Muscle of leg (tissue), 3 donors: ENCODE measurements at regions not wholly inside any gene's neighbourhood (a gene's known extent, or its start where the extent isn't known, plus 50 kb on each side); places are given as distances from the start of the nearest gene placed in this dataset.

ENCODE experiments used
- DNase-seq: peaks from one replicate; pipeline ENCODE4 v3.0.0; 2013
- H3K27ac ChIP-seq: one replicate; pipeline ENCODE4 v1.5.1; 2013; ENCODE audit warnings: mild to moderate bottlenecking, low read length, control low read depth
- H3K27me3 ChIP-seq: one replicate; pipeline ENCODE4 v1.6.1; 2013; ENCODE audit warnings: low read length; ENCODE audit not compliant: control insufficient read depth, insufficient read depth
- H3K36me3 ChIP-seq: one replicate; pipeline ENCODE4 v1.6.1; 2013; ENCODE audit warnings: low read length; ENCODE audit not compliant: control insufficient read depth, insufficient read depth
- H3K4me1 ChIP-seq: one replicate; pipeline ENCODE4 v1.6.1; 2013; ENCODE audit warnings: low read length; ENCODE audit not compliant: control insufficient read depth, insufficient read depth
- H3K4me3 ChIP-seq: one replicate; pipeline ENCODE4 v1.5.1; 2013; ENCODE audit warnings: low read length, control low read depth
- H3K9me3 ChIP-seq: replicated peaks from 2 replicates; pipeline ENCODE4 v1.6.1; 2013; ENCODE audit warnings: low read depth, low read length; ENCODE audit not compliant: control insufficient read depth
- whole genome bisulfite sequencing: methylation state at CpG from one replicate; pipeline ENCODE4 v1.1.5; 2013; ENCODE audit warnings: missing lambda C conversion rate; ENCODE audit not compliant: insufficient coverage; 5-methylcytosine and 5-hydroxymethylcytosine counted together

DNA sequence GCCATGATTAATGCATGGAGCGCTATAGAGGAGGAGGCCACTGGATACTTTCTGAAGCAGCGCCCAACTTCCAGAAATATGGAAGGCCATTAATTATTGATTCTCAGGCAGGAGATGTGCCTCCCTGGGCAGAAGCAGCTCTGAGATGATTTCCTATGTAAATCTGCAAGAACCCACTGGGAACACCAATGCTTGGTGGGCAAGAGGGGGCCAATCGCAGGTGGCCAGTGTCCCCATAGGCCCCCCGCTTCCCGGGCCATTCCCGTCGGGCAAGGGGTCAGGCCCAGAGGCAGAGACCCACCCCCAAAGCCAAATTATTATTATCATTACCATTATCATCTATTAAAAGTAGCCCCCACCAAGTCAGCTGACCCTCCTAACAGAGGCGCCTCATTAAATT, 288.0 kb upstream of the TLE3 start:
- 96% methylated on average over 7 of the region's 8 CpGs for WGBS
- Histone ChIP-seq H3K27ac (no peak overlapping the region), H3K27me3 (peaks cover 4% of the 10 kb centered on the region), H3K36me3 (no peaks in the 10 kb centered on the region), H3K4me1 (peaks cover 5% of the 10 kb centered on the region), H3K4me3 (no peak overlapping the region), H3K9me3 (peaks cover 2% of the 10 kb centered on the region)
- DNase-seq, result no peak

DNA sequence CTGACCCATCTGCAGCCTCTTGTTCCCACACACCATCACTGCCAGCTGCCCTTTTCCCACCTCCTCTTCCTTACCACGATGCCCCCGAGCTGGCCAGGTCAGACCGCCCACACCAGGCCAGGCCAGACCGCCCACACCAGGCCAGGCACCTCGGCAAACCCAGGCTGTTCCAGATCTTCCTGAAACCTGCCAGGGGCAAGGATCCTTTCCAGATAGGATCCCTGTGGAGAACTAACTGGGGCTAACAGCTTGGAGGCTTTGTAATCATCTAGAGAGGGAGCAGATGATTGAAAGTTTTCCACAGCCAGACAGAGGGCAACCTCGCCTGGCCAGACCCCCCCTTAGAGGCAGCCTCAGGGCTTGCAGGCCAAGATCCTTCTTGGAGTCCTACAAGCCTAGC, 287.3 kb upstream of the TLE3 start:
- no peak for DNase-seq
- 60% methylated on average over 1 of the region's 6 CpGs for WGBS
- peaks cover 4% of the 10 kb centered on the region for H3K27me3 ChIP-seq
- no peak overlapping the region for H3K4me3 ChIP-seq
- H3K27ac ChIP-seq, result no peak overlapping the region
- H3K4me1 ChIP-seq, result peaks cover 5% of the 10 kb centered on the region
- H3K9me3 ChIP-seq, result peaks cover 2% of the 10 kb centered on the region
- H3K36me3 ChIP-seq, result no peaks in the 10 kb centered on the region

DNA sequence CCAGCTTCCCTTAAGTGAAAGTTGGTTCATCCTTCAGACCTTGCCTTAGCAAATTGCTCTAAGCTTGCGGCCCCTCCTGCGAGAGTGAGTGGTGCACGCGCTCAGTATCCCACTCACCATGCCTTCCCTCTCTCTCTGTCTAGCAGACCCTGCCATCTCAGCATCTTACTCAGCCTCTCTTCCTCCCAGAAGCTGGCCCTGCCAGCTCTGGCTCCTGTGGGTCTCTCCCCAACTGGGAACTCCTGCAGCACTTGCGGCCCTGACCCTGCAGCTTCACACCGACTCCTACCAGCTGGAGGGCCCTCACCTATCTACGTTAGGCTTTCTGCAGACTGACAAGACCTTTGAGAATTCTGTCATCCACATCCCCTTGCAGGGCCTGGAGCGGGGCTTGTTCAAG, 286.1 kb upstream of the TLE3 start:
- peaks cover 8% of the 10 kb centered on the region for H3K27me3 ChIP-seq
- no peak overlapping the region for H3K4me3 ChIP-seq
- H3K9me3 ChIP-seq, result peaks cover 2% of the 10 kb centered on the region
- no peak for DNase-seq
- WGBS, result 87% methylated on average over 6 of the region's 8 CpGs
- H3K27ac ChIP-seq, result no peak overlapping the region
- peaks cover 5% of the 10 kb centered on the region for H3K4me1 ChIP-seq
- H3K36me3 ChIP-seq, result no peaks in the 10 kb centered on the region

DNA sequence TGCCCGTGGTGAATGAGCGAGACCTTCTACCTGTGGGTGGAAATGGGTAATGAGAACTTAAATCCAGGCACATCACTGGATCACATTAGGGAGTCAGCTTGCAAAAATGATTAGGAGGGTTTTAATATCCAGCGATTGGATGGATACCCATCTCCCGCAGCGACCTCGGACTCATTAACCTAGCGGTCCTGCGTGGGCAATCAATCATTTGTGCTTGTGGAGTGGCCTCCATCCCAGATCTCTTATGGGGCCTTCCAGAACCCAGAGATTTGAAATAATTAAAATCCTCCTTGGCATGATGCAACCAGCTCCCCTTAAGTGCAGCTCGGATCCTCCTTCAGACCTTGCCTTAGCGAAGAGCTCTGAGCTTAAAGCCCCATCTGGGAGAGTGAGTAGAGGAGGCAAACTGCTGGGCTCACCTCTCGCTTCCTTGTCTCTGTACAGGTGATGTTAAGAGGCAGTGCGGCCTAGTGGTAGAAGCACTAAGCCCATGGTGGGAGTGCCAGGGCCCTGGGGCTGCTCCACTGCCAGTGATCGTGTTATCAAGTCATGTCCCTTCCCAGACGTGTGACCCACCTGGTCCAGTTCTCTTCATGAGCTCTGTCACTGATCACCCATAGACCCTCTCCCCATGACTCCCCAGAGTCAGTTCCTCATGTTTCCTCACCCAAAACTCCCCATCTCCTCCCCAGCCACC, 285.2 kb upstream of the TLE3 start:
- Histone ChIP-seq H3K4me1 (peaks cover 5% of the 10 kb centered on the region), H3K9me3 (peaks cover 2% of the 10 kb centered on the region), H3K27ac (no peak overlapping the region), H3K27me3 (peaks cover 15% of the 10 kb centered on the region), H3K36me3 (no peaks in the 10 kb centered on the region), H3K4me3 (no peak overlapping the region)
- 82% methylated on average over 2 of the region's 14 CpGs for WGBS
- DNase-seq, result no peak

DNA sequence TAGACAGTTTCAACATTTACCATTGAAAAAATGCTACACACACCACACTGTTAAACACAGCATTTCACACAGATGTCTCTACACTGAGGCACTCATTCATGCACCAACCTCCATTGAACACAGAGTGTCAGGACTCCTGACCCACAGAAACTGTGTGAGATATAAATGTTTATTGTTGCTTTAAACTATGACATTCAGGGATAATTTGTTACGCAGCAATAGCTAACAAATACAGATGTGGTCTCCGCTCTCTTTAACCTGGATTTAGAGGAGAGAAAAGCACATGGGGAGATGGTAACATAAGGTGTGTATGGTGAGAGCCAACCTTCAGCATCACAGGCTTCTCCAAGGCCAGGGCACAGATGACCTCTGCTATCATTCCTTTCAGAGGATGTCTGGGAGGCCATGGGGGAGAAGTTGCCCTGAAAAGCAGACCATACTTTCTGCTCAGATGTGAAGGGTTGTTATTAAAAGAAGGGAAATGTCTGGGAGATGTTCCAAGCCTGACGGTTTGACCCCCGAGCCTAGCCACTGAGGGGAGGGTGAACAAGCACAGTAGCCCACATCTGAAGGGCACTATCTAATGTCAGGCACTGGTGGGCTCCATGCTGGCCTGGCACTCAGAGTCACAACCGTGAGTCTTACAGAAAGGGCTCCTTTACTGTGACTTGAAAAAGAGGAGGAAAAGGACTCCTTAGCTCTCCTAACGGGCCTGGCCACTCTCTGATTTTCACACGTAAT, 284.5 kb upstream of the TLE3 start:
- Histone ChIP-seq H3K27ac (no peak overlapping the region), H3K4me3 (no peak overlapping the region), H3K36me3 (no peaks in the 10 kb centered on the region), H3K27me3 (peaks cover 20% of the 10 kb centered on the region), H3K4me1 (peaks cover 12% of the 10 kb centered on the region), H3K9me3 (peaks cover 2% of the 10 kb centered on the region)
- DNase-seq, result no peak
- 68% methylated on average over 3 of the region's 7 CpGs for whole genome bisulfite sequencing

DNA sequence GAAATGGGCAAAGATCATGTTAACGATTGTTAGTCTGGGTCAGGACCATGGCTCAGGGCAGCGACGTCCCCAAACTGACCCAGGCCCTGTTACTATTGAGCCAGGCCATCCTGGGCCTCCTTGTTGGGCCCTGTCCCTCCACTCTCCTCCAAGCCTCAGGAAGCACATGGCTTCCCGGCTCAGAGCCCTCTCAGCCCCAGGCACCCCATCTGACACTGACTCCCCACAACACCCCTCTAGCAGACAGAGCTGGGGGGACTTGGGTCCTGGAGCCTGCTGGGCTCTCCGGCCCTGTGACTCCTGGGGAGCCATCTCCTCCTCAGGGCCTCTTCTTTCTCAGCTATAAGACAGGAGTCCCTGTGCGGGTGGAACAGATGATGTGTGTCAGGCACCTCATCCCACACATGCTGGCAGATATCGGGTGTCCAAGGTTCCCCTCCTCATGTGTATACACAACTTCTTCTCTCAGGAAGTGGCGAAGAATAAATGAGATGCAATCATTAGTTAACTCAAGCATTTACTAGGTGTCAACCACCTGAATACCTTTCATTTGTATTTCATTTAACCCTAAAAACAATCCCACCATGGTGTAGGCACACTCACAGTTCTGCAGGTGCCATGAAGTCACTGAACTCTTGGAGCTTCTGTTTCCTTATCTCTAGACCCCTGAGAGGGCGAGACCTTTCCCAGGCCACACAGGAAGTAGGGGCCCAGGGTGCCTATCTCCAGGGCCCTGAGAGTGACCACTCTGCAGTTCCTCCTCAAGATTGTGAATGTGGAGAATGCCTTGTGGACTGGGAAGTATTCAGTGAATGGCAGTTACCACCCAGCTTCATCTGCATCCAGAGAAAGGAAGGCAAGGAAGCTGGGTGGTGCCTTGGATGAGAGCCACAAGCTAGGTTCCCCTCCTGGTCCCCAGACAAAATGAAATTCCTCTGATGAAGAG, 282.5 kb upstream of the TLE3 start:
- Histone ChIP-seq H3K4me1 (peaks cover 20% of the 10 kb centered on the region), H3K27ac (no peak overlapping the region), H3K9me3 (peaks cover 2% of the 10 kb centered on the region), H3K4me3 (no peak overlapping the region), H3K27me3 (peaks cover 35% of the 10 kb centered on the region), H3K36me3 (no peaks in the 10 kb centered on the region)
- DNase-seq, result no peak
- WGBS, result 79% methylated on average over 4 of the region's 9 CpGs

DNA sequence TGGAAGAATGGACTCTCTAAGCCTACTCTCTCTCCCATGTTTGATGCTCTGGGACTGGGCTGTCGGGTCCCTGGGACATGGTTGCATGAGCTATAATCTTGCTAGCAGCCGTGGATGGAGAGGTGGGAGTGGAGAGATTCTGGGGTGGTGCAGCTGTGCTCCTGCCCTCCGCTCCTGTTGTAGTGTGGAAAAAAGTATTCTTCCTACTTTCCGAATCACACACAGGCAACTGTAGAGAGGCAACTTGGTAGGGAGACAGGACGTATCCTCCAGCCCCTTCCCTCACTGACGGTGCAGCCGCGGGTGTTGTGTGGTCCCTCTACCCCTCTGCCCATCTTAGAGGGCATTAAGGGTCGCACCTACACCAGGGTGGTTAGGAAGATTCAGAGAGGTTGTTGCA, 281.4 kb upstream of the TLE3 start:
- Histone ChIP-seq H3K27ac (no peak overlapping the region), H3K27me3 (peaks cover 43% of the 10 kb centered on the region), H3K9me3 (peaks cover 2% of the 10 kb centered on the region), H3K4me3 (no peak overlapping the region), H3K36me3 (no peaks in the 10 kb centered on the region), H3K4me1 (peaks cover 20% of the 10 kb centered on the region)
- WGBS, result no CpG with 5 or more reads among the region's 9 CpGs
- no peak for DNase-seq

DNA sequence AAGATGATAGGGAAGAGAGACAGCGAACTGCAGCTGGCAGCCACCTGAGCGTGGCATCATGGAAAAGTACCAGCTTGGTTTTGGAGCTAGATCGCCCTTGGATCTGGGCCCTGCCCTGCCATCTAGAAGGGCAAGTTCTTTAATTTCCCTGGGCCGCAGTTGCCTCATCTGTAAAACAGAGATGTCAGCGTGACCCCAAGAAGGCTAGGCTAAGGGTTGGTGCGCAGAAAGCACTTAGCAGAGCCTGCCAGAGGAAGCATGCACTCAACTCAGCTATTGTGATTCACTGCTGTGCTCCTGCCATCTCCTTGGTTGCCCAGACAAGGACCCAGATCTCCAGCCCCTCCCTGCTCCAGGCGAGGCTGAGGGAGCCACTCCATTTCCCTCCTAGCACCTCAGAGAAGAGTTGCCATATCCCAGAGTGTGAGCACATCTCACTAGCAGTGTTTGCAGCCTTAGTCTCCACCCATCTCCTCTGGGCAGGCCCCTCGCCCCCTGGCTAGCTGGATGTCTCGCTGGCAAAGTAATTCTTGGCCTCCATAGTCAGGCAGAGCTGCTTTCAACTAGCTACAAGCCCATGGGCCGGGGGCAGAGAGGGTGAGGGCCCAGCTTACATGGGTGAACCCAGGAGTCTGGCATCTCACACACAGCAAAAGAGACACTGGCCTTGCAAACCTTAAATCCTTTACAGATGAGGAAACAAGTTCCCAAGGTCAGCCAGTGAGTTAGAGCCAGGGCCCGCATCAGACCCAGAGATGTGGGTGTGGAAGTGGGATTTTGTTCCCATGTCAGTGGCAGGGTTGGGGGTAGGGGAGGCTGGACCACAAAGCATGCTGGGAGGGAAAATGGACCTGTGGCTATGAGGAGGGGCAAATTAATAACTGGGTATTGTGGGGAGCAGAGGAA, 280.7 kb upstream of the TLE3 start:
- Histone ChIP-seq H3K4me3 (no peak overlapping the region), H3K27ac (no peak overlapping the region), H3K9me3 (peaks cover 2% of the 10 kb centered on the region), H3K27me3 (peaks cover 47% of the 10 kb centered on the region), H3K36me3 (no peaks in the 10 kb centered on the region), H3K4me1 (peaks cover 20% of the 10 kb centered on the region)
- 92% methylated on average over 11 of the region's 11 CpGs for WGBS
- DNase-seq, result no peak

DNA sequence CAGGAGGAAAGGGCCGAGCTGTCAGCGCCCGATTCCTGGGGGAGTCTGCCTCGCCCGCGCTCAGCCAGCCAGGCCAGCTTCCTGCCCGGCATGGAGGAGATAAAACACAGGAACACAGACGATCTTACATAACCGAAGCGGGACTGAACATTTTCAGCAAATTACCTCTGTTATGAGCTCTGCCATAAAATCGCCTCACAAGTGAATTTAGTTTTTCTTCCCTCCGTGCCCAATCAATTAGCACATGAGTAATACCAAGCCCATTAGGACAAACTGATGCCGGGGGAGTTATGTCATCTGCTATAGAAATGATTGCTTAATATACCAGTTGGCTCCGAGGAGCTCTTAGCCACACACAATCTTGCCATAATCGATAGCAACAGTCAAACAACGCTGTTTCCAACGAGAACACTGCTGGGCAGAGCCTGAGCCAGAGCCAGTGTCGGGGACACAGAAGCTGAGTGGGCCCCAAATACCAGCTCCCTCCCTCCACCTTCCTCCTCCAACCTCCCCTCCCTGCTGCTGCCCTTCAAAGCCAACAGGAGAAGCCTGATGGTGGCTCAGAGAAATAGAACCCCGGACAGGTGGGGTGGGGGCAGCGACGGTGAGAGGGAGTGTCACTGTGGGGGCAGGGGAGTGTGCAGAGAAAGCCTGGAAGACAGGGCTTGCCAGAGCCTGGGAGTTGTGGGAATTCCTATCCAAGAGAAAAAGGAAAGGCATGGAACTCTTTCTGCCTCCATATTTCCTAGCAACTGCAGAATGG, 279.4 kb upstream of the TLE3 start:
- Histone ChIP-seq H3K4me3 (peak overlapping the region; percentile 14), H3K27me3 (peaks cover 47% of the 10 kb centered on the region), H3K36me3 (no peaks in the 10 kb centered on the region), H3K4me1 (peaks cover 20% of the 10 kb centered on the region), H3K27ac (peak overlapping the region; percentile 7), H3K9me3 (peaks cover 2% of the 10 kb centered on the region)
- peak; percentile 59 for DNase-seq
- 0% methylated on average over 17 of the region's 21 CpGs for WGBS
